ENCODE measurements at regions not wholly inside any gene's neighbourhood (a gene's known extent, or its start where the extent isn't known, plus 50 kb on each side); places are given as distances from the start of the nearest gene placed in this dataset.

- no peak for TF ChIP-seq CTCF (IDR thresholded peaks at IDR 0.05)
- no peak for TF ChIP-seq POLR2A (IDR thresholded peaks at IDR 0.05)
Observed at GRCh38 chr6:94175465-94175864, 756.1 kb upstream of the EPHA7 start.
